HL-60 (cell line): ENCODE measurements at regions not wholly inside any gene's neighbourhood (a gene's known extent, or its start where the extent isn't known, plus 50 kb on each side); places are given as distances from the start of the nearest gene placed in this dataset.

Experiments
- DNase-seq, 2 experiments: peaks; one replicate each; pipeline ENCODE4 v3.0.0-alpha.2; 2010 to 2020; ENCODE audit warnings: low read depth in 1 of 2, low spot score in 1 of 2
- H3K27ac ChIP-seq: fragments of 250-450 bp; sonication (Bioruptor Pico); replicated peaks from 2 replicates; pipeline ENCODE4 v1.5.1; 2020; ENCODE audit warnings: mild to moderate bottlenecking, moderate library complexity
- H3K27me3 ChIP-seq: fragments of 250-450 bp; sonication (Bioruptor Pico); 2 replicates; pipeline ENCODE4 v1.5.1; 2021; ENCODE audit warnings: mild to moderate bottlenecking, moderate library complexity; ENCODE audit not compliant: insufficient read depth, poor library complexity, severe bottlenecking
- H3K4me3 ChIP-seq: replicated peaks from 2 replicates; pipeline ENCODE4 v1.5.1; 2011; ENCODE audit warnings: mild to moderate bottlenecking, control low read depth, low read length; ENCODE audit not compliant: insufficient read depth
- CTCF ChIP-seq: IDR thresholded peaks from one replicate; pipeline ENCODE4 v1.5.1; 2011; ENCODE audit warnings: low read length, control low read depth, inconsistent platforms; ENCODE audit not compliant: insufficient read depth
- GABPA ChIP-seq: IDR thresholded peaks from 2 replicates; pipeline ENCODE4 v1.6.1; 2012; ENCODE audit warnings: low read depth
- POLR2AphosphoS5 ChIP-seq: IDR thresholded peaks from 2 replicates; pipeline ENCODE4 v1.6.1; 2012; ENCODE audit warnings: low read depth
- REST ChIP-seq: IDR thresholded peaks from 2 replicates; pipeline ENCODE4 v1.6.1; 2012; ENCODE audit warnings: low read depth; ENCODE audit not compliant: insufficient replicate concordance
- SPI1 ChIP-seq: IDR thresholded peaks from 2 replicates; pipeline ENCODE4 v1.6.1; 2012; ENCODE audit warnings: low read depth, mild to moderate bottlenecking, borderline replicate concordance

GRCh38 chr1:238252033-238252802 is 361.5 kb upstream of the ZP4 start:
- Histone ChIP-seq H3K27ac (no peak overlapping the region), H3K27me3 (no peaks in the 10 kb centered on the region), H3K4me3 (no peak overlapping the region)
- DNase-seq = peak in 1 of 2 experiments; percentile 34
- TF ChIP-seq CTCF (peak; percentile 24), GABPA (no peak), SPI1 (no peak)

- H3K27me3 ChIP-seq = no peaks in the 10 kb centered on the region
- no peak for TF ChIP-seq CTCF
- no peak for TF ChIP-seq SPI1
- no peak for TF ChIP-seq POLR2AphosphoS5
- TF ChIP-seq REST = no peak
- no peak for TF ChIP-seq GABPA
- DNase-seq = no peak
- no peak overlapping the region for H3K4me3 ChIP-seq
- no peak overlapping the region for H3K27ac ChIP-seq
Observed at GRCh38 chr1:238248356-238248755, 357.6 kb upstream of the ZP4 start.

DNA sequence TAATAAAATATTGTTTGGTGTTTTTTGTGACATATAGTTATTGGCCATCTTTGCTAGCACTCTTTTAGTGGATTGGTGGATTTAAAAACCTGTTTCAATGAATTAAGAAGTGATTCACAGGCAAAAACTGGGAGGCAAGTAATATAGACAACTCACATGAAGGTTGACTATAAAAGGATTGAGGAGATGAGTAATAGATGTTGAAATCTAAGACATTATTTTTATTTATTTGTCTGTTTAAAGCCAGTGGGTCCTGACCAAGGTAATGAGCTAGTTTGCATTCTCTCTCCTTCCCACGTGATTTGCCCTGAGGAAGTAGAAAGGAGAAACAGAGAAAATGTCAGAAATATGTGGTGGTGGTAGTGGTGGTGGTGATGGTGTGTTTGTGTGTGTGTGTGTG is 351.5 kb upstream of the ZP4 start:
- no peak for DNase-seq
- Histone ChIP-seq H3K4me3 (no peak overlapping the region), H3K27me3 (no peaks in the 10 kb centered on the region), H3K27ac (no peak overlapping the region)
- TF ChIP-seq REST (no peak), POLR2AphosphoS5 (no peak), GABPA (no peak), CTCF (no peak), SPI1 (no peak)

DNA sequence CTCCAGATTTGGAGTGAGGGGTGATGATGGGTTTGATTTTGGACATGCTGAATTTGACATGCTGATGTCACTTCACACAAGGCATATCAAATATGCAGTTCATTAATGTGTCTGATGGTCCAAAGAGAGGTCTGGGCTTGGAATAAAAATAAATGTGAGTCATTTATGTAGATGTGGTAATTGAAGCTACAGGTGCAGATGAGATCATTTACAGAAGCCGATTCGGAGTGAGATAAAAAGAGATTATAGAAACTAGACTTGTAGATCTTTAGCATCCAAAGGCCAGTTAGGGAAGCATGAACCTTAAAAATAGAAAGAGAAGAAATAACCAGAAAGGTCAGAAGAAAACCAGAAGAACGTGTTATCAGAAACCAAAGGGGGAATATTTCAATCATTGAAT is 350.9 kb upstream of the ZP4 start:
- no peaks in the 10 kb centered on the region for H3K27me3 ChIP-seq
- TF ChIP-seq CTCF = no peak
- TF ChIP-seq SPI1 = no peak
- no peak for TF ChIP-seq POLR2AphosphoS5
- TF ChIP-seq GABPA = no peak
- no peak for TF ChIP-seq REST
- H3K4me3 ChIP-seq = no peak overlapping the region
- DNase-seq = no peak
- no peak overlapping the region for H3K27ac ChIP-seq
